ENCODE measurements at regions not wholly inside any gene's neighbourhood (a gene's known extent, or its start where the extent isn't known, plus 50 kb on each side); places are given as distances from the start of the nearest gene placed in this dataset.

GRCh38 chr12:94874518-94875302 is 128.8 kb downstream of the NDUFA12 start:
- intact Hi-C loops (cut with DNase I) = loop anchor here (5.0 to 10.0 kb wide), 2 partner anchors 100 to 332 kb away; no protein-coding TSS in a partner anchor

GRCh38 chr12:94873734-94874517 is 129.6 kb downstream of the NDUFA12 start:
- H3K27ac ChIP-seq (replicated peaks in 1 of 4) = peak overlapping the region; percentile 80 to 84 (median 82)
- DNase-seq (ENCODE audit: extremely low spot score) = peak; percentile 57
- peaks cover 0 to 15% (median 0%) of the 10 kb centered on the region in 4 donors for H3K27me3 ChIP-seq
- H3K9me3 ChIP-seq = no peaks in the 10 kb centered on the region
- no peaks in the 10 kb centered on the region for H3K36me3 ChIP-seq
- H3K4me1 ChIP-seq = peaks cover 19 to 50% (median 44%) of the 10 kb centered on the region in 4 donors
- TF ChIP-seq EP300 (IDR thresholded peaks at IDR 0.05) (no peak), CTCF (IDR thresholded peaks at IDR 0.05) (peak in 1 of 3 experiments; percentile 14), POLR2A (IDR thresholded peaks at IDR 0.05; ENCODE audit: low read depth) (no peak)
- intact Hi-C loops (cut with DNase I) = loop anchor here (10.0 kb wide), 1 partner anchor 99 kb away; no protein-coding TSS in a partner anchor
- 4% methylated on average over 28 of the region's 64 CpGs for WGBS
- H3K4me3 ChIP-seq = peak overlapping the region; percentile 79 to 92 (median 86)

More at GRCh38 chr12:94874518-94875302, 128.8 kb downstream of the NDUFA12 start:
- H3K4me1 ChIP-seq = peaks cover 19 to 50% (median 44%) of the 10 kb centered on the region in 4 donors
- peak; percentile 84 for DNase-seq (ENCODE audit: extremely low spot score)
- no peaks in the 10 kb centered on the region for H3K9me3 ChIP-seq
- H3K36me3 ChIP-seq = no peaks in the 10 kb centered on the region
- TF ChIP-seq POLR2AphosphoS5 (IDR thresholded peaks at IDR 0.05) (no peak), POLR2A (IDR thresholded peaks at IDR 0.05; ENCODE audit: low read depth) (no peak), CTCF (IDR thresholded peaks at IDR 0.05) (no peak), EP300 (IDR thresholded peaks at IDR 0.05) (no peak)
- 18% methylated on average over 18 of the region's 20 CpGs for WGBS
- H3K4me3 ChIP-seq = peak overlapping the region; percentile 79 to 92 (median 86)
- peak overlapping the region; percentile 80 to 84 (median 82) for H3K27ac ChIP-seq (replicated peaks in 1 of 4)
- H3K27me3 ChIP-seq = peaks cover 0 to 15% (median 0%) of the 10 kb centered on the region in 4 donors

GRCh38 chr12:94872971-94873733 is 130.3 kb downstream of the NDUFA12 start:
- Histone ChIP-seq H3K27ac (replicated peaks in 1 of 4) (peak overlapping the region; percentile 80 to 84 (median 82)), H3K36me3 (no peaks in the 10 kb centered on the region), H3K4me1 (peaks cover 19 to 50% (median 44%) of the 10 kb centered on the region in 4 donors), H3K9me3 (no peaks in the 10 kb centered on the region), H3K4me3 (peak overlapping the region; percentile 79 to 92 (median 86)), H3K27me3 (peaks cover 0 to 15% (median 0%) of the 10 kb centered on the region in 4 donors)
- DNase-seq (ENCODE audit: extremely low spot score) = peak; percentile 74
- TF ChIP-seq POLR2AphosphoS5 (IDR thresholded peaks at IDR 0.05) = peak in 1 of 2 donors; percentile 21
- no peak for TF ChIP-seq EP300 (IDR thresholded peaks at IDR 0.05)
- no peak for TF ChIP-seq CTCF (IDR thresholded peaks at IDR 0.05)
- TF ChIP-seq POLR2A (IDR thresholded peaks at IDR 0.05; ENCODE audit: low read depth) = no peak
- intact Hi-C loops (cut with DNase I) = loop anchor here (10.0 kb wide), 1 partner anchor 98 kb away; no protein-coding TSS in a partner anchor
- 2% methylated on average over 13 of the region's 80 CpGs for WGBS

GRCh38 chr12:94872671-94872970 is 130.9 kb downstream of the NDUFA12 start:
- no peaks in the 10 kb centered on the region for H3K9me3 ChIP-seq
- TF ChIP-seq EP300 (IDR thresholded peaks at IDR 0.05) = no peak
- TF ChIP-seq CTCF (IDR thresholded peaks at IDR 0.05) = no peak
- no peak for TF ChIP-seq POLR2AphosphoS5 (IDR thresholded peaks at IDR 0.05)
- TF ChIP-seq POLR2A (IDR thresholded peaks at IDR 0.05; ENCODE audit: low read depth) = no peak
- intact Hi-C loops (cut with DNase I) = loop anchor here (10.0 kb wide), 1 partner anchor 98 kb away; no protein-coding TSS in a partner anchor
- peak overlapping the region; percentile 79 to 92 (median 86) for H3K4me3 ChIP-seq
- 27% methylated on average over 8 of the region's 8 CpGs for WGBS
- no peaks in the 10 kb centered on the region for H3K36me3 ChIP-seq
- H3K27ac ChIP-seq (replicated peaks in 1 of 4) = peak overlapping the region; percentile 80 to 84 (median 82)
- DNase-seq (ENCODE audit: extremely low spot score) = peak; percentile 72
- H3K4me1 ChIP-seq = peaks cover 19 to 50% (median 44%) of the 10 kb centered on the region in 4 donors
- peaks cover 0 to 15% (median 0%) of the 10 kb centered on the region in 4 donors for H3K27me3 ChIP-seq

Data from esophagus muscularis mucosa (tissue), 4 donors.